SJSA1 (cell line): ENCODE measurements at regions not wholly inside any gene's neighbourhood (a gene's known extent, or its start where the extent isn't known, plus 50 kb on each side); places are given as distances from the start of the nearest gene placed in this dataset.

Source experiments
- DNase-seq, 2 experiments: peaks; one replicate each; pipeline ENCODE4 v3.0.0-alpha.2; 2015 to 2020; ENCODE audit warnings: low spot score in 2 of 2, low read depth in 1 of 2
- H3K27ac ChIP-seq: fragments of 250-450 bp; sonication (Bioruptor Pico); 2 replicates; pipeline ENCODE4 v1.5.1; 2020; ENCODE audit warnings: mild to moderate bottlenecking, moderate library complexity
- H3K27me3 ChIP-seq: fragments of 250-450 bp; sonication (Bioruptor Pico); replicated peaks from 2 replicates; pipeline ENCODE4 v1.5.1; 2020; ENCODE audit warnings: mild to moderate bottlenecking, moderate library complexity
- H3K36me3 ChIP-seq: fragments of 250-450 bp; sonication (Bioruptor Pico); 2 replicates; pipeline ENCODE4 v1.5.1; 2020; ENCODE audit warnings: mild to moderate bottlenecking
- H3K4me1 ChIP-seq: fragments of 250-450 bp; sonication (Bioruptor Pico); replicated peaks from 2 replicates; pipeline ENCODE4 v1.6.1; 2021; ENCODE audit warnings: mild to moderate bottlenecking
- H3K4me3 ChIP-seq: fragments of 250-450 bp; sonication (Bioruptor Pico); 2 replicates; pipeline ENCODE4 v1.5.1; 2020; ENCODE audit warnings: mild to moderate bottlenecking
- H3K9me3 ChIP-seq: fragments of 250-450 bp; sonication (Bioruptor Pico); replicated peaks from 2 replicates; pipeline ENCODE4 v1.5.1; 2020; ENCODE audit warnings: mild to moderate bottlenecking

DNA sequence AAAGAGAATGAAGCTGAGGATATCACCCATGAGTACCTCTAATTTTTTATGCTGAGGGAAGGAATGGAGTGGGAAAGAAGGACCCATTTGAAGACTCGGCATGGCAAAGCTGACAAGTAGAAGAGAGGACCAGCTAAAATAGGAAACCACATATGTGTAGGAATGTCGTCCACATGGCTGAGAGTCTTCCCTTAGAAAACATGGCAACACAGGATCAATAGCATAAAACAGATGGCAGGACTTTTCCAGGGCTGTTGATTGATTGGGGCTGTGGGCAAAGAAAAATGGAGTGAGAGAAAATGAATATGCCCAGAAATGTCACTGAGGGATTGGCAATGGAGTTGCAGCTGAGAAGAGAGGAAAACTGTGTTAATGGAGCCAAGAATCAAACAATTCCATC is 76.2 kb upstream of the PRICKLE2 start:
- Histone ChIP-seq H3K4me3 (no peak overlapping the region), H3K27ac (no peak overlapping the region), H3K4me1 (peaks cover 24% of the 10 kb centered on the region), H3K36me3 (no peaks in the 10 kb centered on the region), H3K27me3 (no peaks in the 10 kb centered on the region), H3K9me3 (no peaks in the 10 kb centered on the region)
- DNase-seq = no peak

GRCh38 chr3:64300790-64301423 is 75.6 kb upstream of the PRICKLE2 start:
- H3K27ac ChIP-seq = no peak overlapping the region
- no peaks in the 10 kb centered on the region for H3K36me3 ChIP-seq
- H3K4me1 ChIP-seq = peaks cover 24% of the 10 kb centered on the region
- H3K4me3 ChIP-seq = no peak overlapping the region
- H3K27me3 ChIP-seq = no peaks in the 10 kb centered on the region
- H3K9me3 ChIP-seq = no peaks in the 10 kb centered on the region
- DNase-seq = peak in 1 of 2 experiments; percentile 71

DNA sequence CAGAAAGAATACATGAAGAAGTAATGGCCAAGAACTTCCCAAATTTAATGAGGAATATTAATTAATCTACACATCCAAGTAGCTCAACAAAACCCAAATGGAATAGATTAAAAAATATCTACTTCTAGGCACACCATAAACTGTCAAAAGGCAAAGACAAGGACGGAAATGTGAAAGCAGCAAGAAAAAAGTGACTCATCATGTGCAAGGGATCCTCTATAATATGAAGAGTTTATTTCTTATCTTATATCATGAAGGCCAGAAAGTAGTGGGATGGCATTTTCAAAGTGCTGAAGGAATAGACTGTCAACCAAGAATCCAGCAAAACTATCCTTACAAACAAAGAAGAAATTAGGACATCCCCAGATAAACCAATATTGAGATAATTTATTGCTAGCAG is 73.9 kb upstream of the PRICKLE2 start:
- DNase-seq = peak in 1 of 2 experiments; percentile 14
- Histone ChIP-seq H3K4me1 (peaks cover 30% of the 10 kb centered on the region), H3K9me3 (no peaks in the 10 kb centered on the region), H3K27ac (0 out of 2 replicates have a peak overlapping the region, but pooled peaks have one; percentile 11), H3K4me3 (no peak overlapping the region), H3K36me3 (no peaks in the 10 kb centered on the region), H3K27me3 (no peaks in the 10 kb centered on the region)

DNA sequence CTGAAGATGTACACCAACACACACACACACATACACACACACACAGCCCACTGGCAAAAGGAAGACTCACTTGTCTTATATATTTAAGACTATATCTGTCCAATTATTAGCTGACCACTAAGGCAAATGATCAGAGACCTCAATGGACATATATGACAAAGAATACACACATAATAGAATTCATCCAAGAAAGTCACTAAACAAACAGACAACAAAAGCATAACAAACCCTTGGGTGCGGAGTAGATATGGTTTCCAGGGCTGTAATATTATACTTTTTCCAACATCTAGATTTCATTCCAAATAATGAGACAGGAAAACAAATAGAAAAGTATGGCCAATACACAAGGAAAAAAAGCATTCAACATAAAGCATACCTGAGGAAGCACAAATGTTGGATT is 72.3 kb upstream of the PRICKLE2 start:
- DNase-seq = no peak
- Histone ChIP-seq H3K27me3 (no peaks in the 10 kb centered on the region), H3K27ac (no peak overlapping the region), H3K4me3 (no peak overlapping the region), H3K4me1 (peaks cover 30% of the 10 kb centered on the region), H3K36me3 (no peaks in the 10 kb centered on the region), H3K9me3 (no peaks in the 10 kb centered on the region)

GRCh38 chr3:64295594-64295993 is 70.3 kb upstream of the PRICKLE2 start:
- H3K36me3 ChIP-seq = no peaks in the 10 kb centered on the region
- no peak overlapping the region for H3K4me3 ChIP-seq
- H3K27ac ChIP-seq = no peak overlapping the region
- H3K27me3 ChIP-seq = no peaks in the 10 kb centered on the region
- peak in 1 of 2 experiments; percentile 21 for DNase-seq
- H3K4me1 ChIP-seq = peaks cover 32% of the 10 kb centered on the region
- no peaks in the 10 kb centered on the region for H3K9me3 ChIP-seq

DNA sequence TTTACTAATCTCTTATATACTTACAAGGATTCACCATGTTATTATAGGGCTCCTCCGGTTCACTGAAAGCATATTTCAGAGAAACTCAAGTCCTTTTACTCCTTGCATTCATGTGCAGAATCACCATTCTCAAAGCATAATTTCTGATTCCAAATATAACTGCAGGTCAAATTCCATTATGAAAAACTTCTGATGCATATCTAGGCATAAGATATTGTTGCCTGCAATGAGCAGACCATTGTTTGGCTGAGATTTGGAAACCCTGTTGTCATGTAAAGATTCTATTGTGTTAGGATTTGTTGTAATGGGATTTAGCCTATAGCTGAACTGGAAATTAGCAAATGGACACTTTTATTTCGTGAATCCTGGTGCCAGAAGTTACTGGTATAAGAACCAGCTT is 69.5 kb upstream of the PRICKLE2 start:
- Histone ChIP-seq H3K4me1 (peaks cover 26% of the 10 kb centered on the region), H3K27me3 (no peaks in the 10 kb centered on the region), H3K9me3 (no peaks in the 10 kb centered on the region), H3K4me3 (no peak overlapping the region), H3K27ac (no peak overlapping the region), H3K36me3 (no peaks in the 10 kb centered on the region)
- DNase-seq = no peak

- H3K4me1 ChIP-seq = peaks cover 19% of the 10 kb centered on the region
- H3K27me3 ChIP-seq = no peaks in the 10 kb centered on the region
- no peaks in the 10 kb centered on the region for H3K9me3 ChIP-seq
- DNase-seq = no peak
- no peak overlapping the region for H3K4me3 ChIP-seq
- no peaks in the 10 kb centered on the region for H3K36me3 ChIP-seq
- H3K27ac ChIP-seq = no peak overlapping the region
Observed at GRCh38 chr3:64293121-64293520, 67.9 kb upstream of the PRICKLE2 start.

- Histone ChIP-seq H3K27me3 (no peaks in the 10 kb centered on the region), H3K9me3 (no peaks in the 10 kb centered on the region), H3K4me1 (peaks cover 19% of the 10 kb centered on the region), H3K36me3 (no peaks in the 10 kb centered on the region), H3K27ac (no peak overlapping the region), H3K4me3 (no peak overlapping the region)
- no peak for DNase-seq
Observed at GRCh38 chr3:64291956-64292355, 66.7 kb upstream of the PRICKLE2 start.

DNA sequence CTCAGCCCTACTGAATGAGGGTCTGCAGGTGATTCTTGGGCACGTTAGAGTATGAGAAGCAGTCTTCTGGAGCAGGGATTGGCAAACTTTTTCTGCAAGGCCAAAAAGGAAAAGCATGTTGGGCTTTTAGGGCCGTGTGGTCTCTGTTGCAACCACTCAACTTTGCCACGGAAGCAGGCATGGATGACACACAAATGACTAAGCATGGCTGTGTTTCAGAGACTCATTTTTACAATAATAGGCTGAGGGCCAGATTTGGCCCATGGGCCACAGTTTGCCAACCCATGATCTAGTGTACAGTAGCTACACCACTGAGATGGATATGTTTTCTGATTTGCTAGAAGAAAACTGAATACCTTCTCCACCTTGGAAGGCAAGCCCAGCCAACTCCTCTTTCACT is 66.1 kb upstream of the PRICKLE2 start:
- DNase-seq = peak; percentile 46 to 61
- no peaks in the 10 kb centered on the region for H3K9me3 ChIP-seq
- no peaks in the 10 kb centered on the region for H3K27me3 ChIP-seq
- no peak overlapping the region for H3K4me3 ChIP-seq
- peaks cover 19% of the 10 kb centered on the region for H3K4me1 ChIP-seq
- no peaks in the 10 kb centered on the region for H3K36me3 ChIP-seq
- H3K27ac ChIP-seq = peak overlapping the region; percentile 49

DNA sequence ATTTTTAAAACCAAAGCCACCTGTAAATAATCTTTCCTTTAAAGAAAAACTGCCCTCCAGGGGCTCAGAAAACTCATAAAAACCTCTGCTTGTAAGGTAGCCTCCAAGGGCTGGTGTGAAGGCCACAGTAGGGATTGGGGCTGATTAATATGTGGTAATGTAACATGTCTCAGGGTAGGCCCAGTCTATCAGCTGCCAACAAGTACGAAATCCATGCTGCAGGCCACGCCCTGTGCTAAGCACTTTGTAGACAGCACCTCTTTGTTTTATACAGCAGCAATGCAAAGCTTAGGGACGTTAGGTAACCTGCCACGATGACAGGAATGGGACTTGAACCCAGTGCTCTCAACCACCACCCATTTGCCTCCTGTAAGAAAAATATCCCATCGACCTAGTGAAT is 65.6 kb upstream of the PRICKLE2 start:
- Histone ChIP-seq H3K27me3 (no peaks in the 10 kb centered on the region), H3K4me1 (peaks cover 18% of the 10 kb centered on the region), H3K36me3 (no peaks in the 10 kb centered on the region), H3K4me3 (no peak overlapping the region), H3K27ac (peak overlapping the region; percentile 49), H3K9me3 (no peaks in the 10 kb centered on the region)
- no peak for DNase-seq

- Histone ChIP-seq H3K27ac (no peak overlapping the region), H3K27me3 (no peaks in the 10 kb centered on the region), H3K9me3 (no peaks in the 10 kb centered on the region), H3K36me3 (no peaks in the 10 kb centered on the region), H3K4me1 (peaks cover 13% of the 10 kb centered on the region), H3K4me3 (no peak overlapping the region)
- DNase-seq = no peak
Observed at GRCh38 chr3:64290161-64290560, 64.9 kb upstream of the PRICKLE2 start.

DNA sequence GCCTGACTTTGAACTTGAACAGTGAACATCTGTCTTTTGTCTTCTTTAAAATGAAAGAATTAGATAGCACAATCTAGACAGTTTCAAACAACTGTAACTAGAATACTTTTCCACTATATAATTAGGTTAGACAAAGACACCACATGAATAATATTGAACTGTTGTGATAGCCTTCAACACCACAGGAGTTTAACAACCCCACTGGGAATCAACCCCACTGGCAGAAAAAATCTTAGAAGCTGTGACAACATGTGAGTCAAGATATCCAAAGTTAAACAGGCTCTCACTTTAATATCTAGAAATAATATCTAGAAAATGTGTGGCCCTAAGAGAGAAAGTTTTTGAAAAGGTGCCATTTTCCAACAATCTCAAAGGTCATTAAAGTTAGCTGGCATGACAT is 64.4 kb upstream of the PRICKLE2 start:
- H3K36me3 ChIP-seq = no peaks in the 10 kb centered on the region
- no peak for DNase-seq
- no peak overlapping the region for H3K4me3 ChIP-seq
- H3K9me3 ChIP-seq = no peaks in the 10 kb centered on the region
- peaks cover 13% of the 10 kb centered on the region for H3K4me1 ChIP-seq
- no peaks in the 10 kb centered on the region for H3K27me3 ChIP-seq
- H3K27ac ChIP-seq = no peak overlapping the region

- Histone ChIP-seq H3K36me3 (no peaks in the 10 kb centered on the region), H3K4me1 (peaks cover 17% of the 10 kb centered on the region), H3K4me3 (no peak overlapping the region), H3K9me3 (no peaks in the 10 kb centered on the region), H3K27ac (0 out of 2 replicates have a peak overlapping the region, but pooled peaks have one; percentile 19), H3K27me3 (no peaks in the 10 kb centered on the region)
- peak in 1 of 2 experiments; percentile 35 for DNase-seq
Observed at GRCh38 chr3:64278625-64279024, 53.4 kb upstream of the PRICKLE2 start.

DNA sequence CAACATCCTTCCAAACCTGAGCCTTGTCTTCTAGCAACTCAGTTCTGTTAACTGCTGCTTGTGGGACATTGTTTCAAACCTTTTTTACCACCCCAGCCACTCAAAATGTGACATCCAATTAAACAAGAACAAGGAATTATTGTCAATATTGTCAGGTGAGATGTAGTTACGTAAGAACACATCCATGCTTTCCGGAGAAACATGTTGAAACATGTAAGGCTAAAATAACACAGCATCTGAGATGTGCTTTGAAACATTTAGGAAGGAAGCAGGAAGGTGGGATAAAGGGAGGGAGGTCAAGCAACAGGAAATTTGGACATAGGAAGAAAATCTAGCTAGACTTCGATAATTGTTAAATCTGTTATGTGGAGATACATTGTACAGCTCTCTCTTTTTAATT is 50.9 kb upstream of the PRICKLE2 start:
- no peak overlapping the region for H3K4me3 ChIP-seq
- H3K27ac ChIP-seq = no peak overlapping the region
- peaks cover 17% of the 10 kb centered on the region for H3K4me1 ChIP-seq
- H3K9me3 ChIP-seq = no peaks in the 10 kb centered on the region
- H3K36me3 ChIP-seq = no peaks in the 10 kb centered on the region
- H3K27me3 ChIP-seq = no peaks in the 10 kb centered on the region
- DNase-seq = no peak
